Keratinocyte (primary cell): ENCODE measurements at regions not wholly inside any gene's neighbourhood (a gene's known extent, or its start where the extent isn't known, plus 50 kb on each side); places are given as distances from the start of the nearest gene placed in this dataset.

Source experiments
- CTCF ChIP-seq, 3 experiments: IDR thresholded peaks in 1 of 3; conservative IDR thresholded peaks in 1 of 3; optimal IDR thresholded peaks in 1 of 3; 2 replicates in 2 of 3; 3 replicates in 1 of 3; pipeline versions ENCODE3 to v1.5.1; 2011; ENCODE audit warnings: low read length in 3 of 3, mild to moderate bottlenecking in 3 of 3, moderate library complexity in 2 of 3, control low read depth in 1 of 3, inconsistent platforms in 1 of 3; ENCODE audit not compliant: insufficient read depth in 2 of 3; ENCODE audit errors: extremely low read depth in 1 of 3
- EZH2 ChIP-seq: IDR thresholded peaks from one replicate; pipeline ENCODE4 v1.6.1; 2012; ENCODE audit warnings: inconsistent platforms, mild to moderate bottlenecking, low read length, moderate library complexity

- TF ChIP-seq CTCF (optimal IDR thresholded peaks at IDR 0.05 in 1 of 3, IDR thresholded peaks at IDR 0.05 in 1 of 3, conservative IDR thresholded peaks at IDR 0.05 in 1 of 3; ENCODE audit: extremely low read depth in 1 of 3, insufficient read depth in 2 of 3, low read length in 3 of 3) (no peak), EZH2 (no peak)
These were observed 196.6 kb downstream of the EBLN2 start for GRCh38 chr3:73258057-73258456.
